Upper lobe of left lung (tissue), 6 donors: ENCODE measurements at regions not wholly inside any gene's neighbourhood (a gene's known extent, or its start where the extent isn't known, plus 50 kb on each side); places are given as distances from the start of the nearest gene placed in this dataset.

ENCODE experiments used
- ATAC-seq, 2 donors: fragments of 200-7000 bp; cut with Tn5 transposase; one replicate each; pipeline ENCODE4 v1.9.1; 2022; ENCODE audit warnings: mild to moderate bottlenecking in 2 of 2, moderate library complexity in 2 of 2; ENCODE audit not compliant: low FRiP score in 2 of 2
- DNase-seq, 2 donors: peaks; one replicate each; pipeline ENCODE4 v3.0.0-alpha.2; 2019 to 2020
- H3K27ac ChIP-seq, 4 donors: fragments of 200-600 bp; sonication (generic); one replicate each; pipeline ENCODE4 v1.5.1; 2016 to 2019
- H3K27me3 ChIP-seq, 4 donors: fragments of 200-600 bp; sonication (generic); one replicate each; pipeline ENCODE4 v1.5.1; 2017 to 2019
- H3K36me3 ChIP-seq, 4 donors: fragments of 200-600 bp; sonication (generic); one replicate each; pipeline ENCODE4 v1.5.1; 2016 to 2019
- H3K4me1 ChIP-seq, 4 donors: fragments of 200-600 bp; sonication (generic); one replicate each; pipeline ENCODE4 v1.5.1; 2018 to 2019
- H3K4me3 ChIP-seq, 4 donors: fragments of 200-600 bp; sonication (generic); one replicate each; pipeline ENCODE4 v1.5.1; 2017 to 2019; ENCODE audit warnings: mild to moderate bottlenecking in 2 of 4, moderate library complexity in 1 of 4
- H3K9me3 ChIP-seq, 4 donors: fragments of 200-600 bp; sonication (generic); one replicate each; pipeline ENCODE4 v1.5.1; 2018 to 2019
- EP300 ChIP-seq, 4 donors: sonication (generic); formaldehyde crosslinking; IDR thresholded peaks; one replicate each; pipeline ENCODE4 v1.5.1; 2017; ENCODE audit warnings: antibody characterized with exemption in 4 of 4, control low read depth in 2 of 4
- POLR2A ChIP-seq, 4 donors: fragments of 450-650 bp; IDR thresholded peaks; one replicate each; pipeline ENCODE4 v1.5.1; 2016 to 2017; ENCODE audit warnings: antibody characterized with exemption in 4 of 4, mild to moderate bottlenecking in 2 of 4
- POLR2AphosphoS5 ChIP-seq, 2 donors: sonication (generic); formaldehyde crosslinking; IDR thresholded peaks; one replicate each; pipeline ENCODE4 v1.5.1; 2017; ENCODE audit warnings: antibody characterized with exemption in 2 of 2
- WGBS, 2 donors: methylation state at CpG; one replicate each; pipeline ENCODE4 v1.1.5; 2017 to 2018; 5-methylcytosine and 5-hydroxymethylcytosine counted together
- TF ChIP-seq, protein P1 (sequence below), 6 experiments: fragments of 450-650 bp in 4 of 6; fragments of 200-600 bp in 2 of 6; sonication (generic) in 2 of 6; IDR thresholded peaks; one replicate each; pipeline ENCODE4 v1.5.1; 2016 to 2019; ENCODE audit warnings: antibody characterized with exemption in 6 of 6
- donor health status: DM: no; HTN: no; CAD: no; lungs with moderate emphysema.
- donor health status: DM: no; HTN: yes; CAD: no; lungs with severe emphysema.

DNA sequence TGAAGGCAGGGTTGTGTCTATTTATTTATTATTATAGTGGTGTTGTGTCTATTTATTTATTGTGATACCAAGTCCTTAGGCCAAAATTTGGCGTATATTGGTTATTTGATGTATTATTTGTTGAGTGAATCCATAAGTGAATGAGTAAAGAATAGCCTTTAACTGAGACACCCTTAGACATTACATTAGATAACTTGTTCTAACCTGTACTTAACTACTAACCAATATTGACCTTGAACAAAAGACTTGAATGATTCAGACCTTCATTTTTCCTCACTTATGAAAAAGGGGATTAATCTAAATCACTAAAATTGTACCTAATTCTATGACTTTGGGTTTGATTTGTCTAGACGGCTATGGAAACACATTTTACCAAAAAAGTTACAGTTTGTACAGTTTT, 370.5 kb downstream of the JRKL start:
- H3K27me3 ChIP-seq = no peaks in the 10 kb centered on the region
- no peak overlapping the region for H3K27ac ChIP-seq
- no peaks in the 10 kb centered on the region for H3K9me3 ChIP-seq
- H3K36me3 ChIP-seq = no peaks in the 10 kb centered on the region
- no peaks in the 10 kb centered on the region for H3K4me1 ChIP-seq
- ATAC-seq = no peak
- 92 to 95% methylated on average over 2 of the region's 2 CpGs for WGBS, 2 donors
- no peak overlapping the region for H3K4me3 ChIP-seq
- TF ChIP-seq POLR2A (IDR thresholded peaks at IDR 0.05) (no peak), EP300 (IDR thresholded peaks at IDR 0.05) (no peak), POLR2AphosphoS5 (IDR thresholded peaks at IDR 0.05) (no peak)
- TF ChIP-seq, protein P1, sequence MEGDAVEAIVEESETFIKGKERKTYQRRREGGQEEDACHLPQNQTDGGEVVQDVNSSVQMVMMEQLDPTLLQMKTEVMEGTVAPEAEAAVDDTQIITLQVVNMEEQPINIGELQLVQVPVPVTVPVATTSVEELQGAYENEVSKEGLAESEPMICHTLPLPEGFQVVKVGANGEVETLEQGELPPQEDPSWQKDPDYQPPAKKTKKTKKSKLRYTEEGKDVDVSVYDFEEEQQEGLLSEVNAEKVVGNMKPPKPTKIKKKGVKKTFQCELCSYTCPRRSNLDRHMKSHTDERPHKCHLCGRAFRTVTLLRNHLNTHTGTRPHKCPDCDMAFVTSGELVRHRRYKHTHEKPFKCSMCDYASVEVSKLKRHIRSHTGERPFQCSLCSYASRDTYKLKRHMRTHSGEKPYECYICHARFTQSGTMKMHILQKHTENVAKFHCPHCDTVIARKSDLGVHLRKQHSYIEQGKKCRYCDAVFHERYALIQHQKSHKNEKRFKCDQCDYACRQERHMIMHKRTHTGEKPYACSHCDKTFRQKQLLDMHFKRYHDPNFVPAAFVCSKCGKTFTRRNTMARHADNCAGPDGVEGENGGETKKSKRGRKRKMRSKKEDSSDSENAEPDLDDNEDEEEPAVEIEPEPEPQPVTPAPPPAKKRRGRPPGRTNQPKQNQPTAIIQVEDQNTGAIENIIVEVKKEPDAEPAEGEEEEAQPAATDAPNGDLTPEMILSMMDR (IDR thresholded peaks at IDR 0.05) = no peak
- no peak for DNase-seq

DNA sequence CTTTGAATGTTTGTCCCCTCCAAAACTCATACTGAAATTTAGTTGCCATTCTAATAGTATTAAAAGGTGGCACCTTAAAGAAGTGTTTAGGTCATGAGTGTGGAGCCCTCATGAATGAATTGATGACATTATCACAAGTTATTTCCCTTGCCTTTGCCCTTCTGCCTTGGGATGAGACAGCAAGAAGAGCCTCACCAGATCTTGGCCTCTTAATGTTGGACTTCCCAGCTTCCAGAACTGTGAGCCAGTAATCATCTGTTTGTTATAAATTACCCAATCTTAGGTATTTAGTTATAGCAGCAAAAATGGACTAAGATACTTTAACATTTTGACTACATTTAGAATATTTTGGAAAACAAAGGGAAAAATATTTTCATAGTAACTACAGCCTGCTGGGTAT, 371.0 kb downstream of the JRKL start:
- DNase-seq (no peak), ATAC-seq (no peak)
- H3K36me3 ChIP-seq = no peaks in the 10 kb centered on the region
- TF ChIP-seq EP300 (IDR thresholded peaks at IDR 0.05) (no peak), POLR2A (IDR thresholded peaks at IDR 0.05) (no peak), POLR2AphosphoS5 (IDR thresholded peaks at IDR 0.05) (no peak)
- TF ChIP-seq, protein P1 (IDR thresholded peaks at IDR 0.05) = no peak
- no peak overlapping the region for H3K4me3 ChIP-seq
- no peaks in the 10 kb centered on the region for H3K27me3 ChIP-seq
- no peaks in the 10 kb centered on the region for H3K4me1 ChIP-seq
- no peaks in the 10 kb centered on the region for H3K9me3 ChIP-seq
- H3K27ac ChIP-seq = no peak overlapping the region

DNA sequence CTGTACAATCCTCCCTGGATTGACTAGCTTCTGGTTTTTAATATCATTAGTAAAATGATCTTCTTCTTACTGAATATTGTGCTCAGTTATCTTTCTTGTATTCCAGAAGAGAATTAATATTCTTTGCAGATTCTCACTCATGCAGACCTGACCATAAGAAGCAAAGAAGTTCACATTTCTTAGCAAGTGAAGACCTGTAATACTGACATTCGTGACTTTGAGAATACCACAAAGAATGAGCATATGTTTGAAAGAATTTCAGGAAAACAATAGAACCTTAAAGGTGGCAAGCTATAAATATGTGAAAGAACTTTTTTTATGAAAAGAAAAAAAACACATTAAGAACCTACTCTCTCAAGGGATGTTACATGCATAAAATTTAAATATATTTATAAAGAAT, 371.6 kb downstream of the JRKL start:
- no peaks in the 10 kb centered on the region for H3K36me3 ChIP-seq
- TF ChIP-seq POLR2AphosphoS5 (IDR thresholded peaks at IDR 0.05) (no peak), EP300 (IDR thresholded peaks at IDR 0.05) (no peak), POLR2A (IDR thresholded peaks at IDR 0.05) (no peak)
- TF ChIP-seq, protein P1 (IDR thresholded peaks at IDR 0.05) = no peak
- ATAC-seq (no peak), DNase-seq (no peak)
- H3K4me3 ChIP-seq = no peak overlapping the region
- H3K4me1 ChIP-seq = no peaks in the 10 kb centered on the region
- H3K27me3 ChIP-seq = no peaks in the 10 kb centered on the region
- H3K27ac ChIP-seq = no peak overlapping the region
- 71 to 86% methylated on average over 1 of the region's 1 CpG for WGBS, 2 donors
- no peaks in the 10 kb centered on the region for H3K9me3 ChIP-seq

DNA sequence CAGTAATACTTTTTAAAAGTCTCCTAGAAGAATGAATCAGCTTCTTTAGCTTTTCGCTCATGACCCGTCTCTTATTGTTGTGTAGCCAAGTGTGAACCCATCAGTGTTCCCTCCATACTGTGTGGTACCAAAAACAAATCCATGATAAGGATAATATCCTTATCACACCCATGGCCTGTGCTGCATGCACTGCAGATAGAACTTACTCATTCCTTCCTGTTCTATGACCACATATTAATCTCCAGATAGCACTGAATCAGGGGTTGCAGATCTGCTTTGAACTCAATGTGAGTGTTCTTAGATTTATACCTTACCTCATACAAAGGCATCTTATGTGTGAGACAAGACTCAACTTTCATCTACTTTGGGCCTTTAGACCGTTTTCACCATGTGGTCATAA, 373.4 kb downstream of the JRKL start:
- WGBS, 2 donors = 84 to 87% methylated on average over 3 of the region's 3 CpGs
- H3K9me3 ChIP-seq = no peaks in the 10 kb centered on the region
- no peaks in the 10 kb centered on the region for H3K4me1 ChIP-seq
- H3K27ac ChIP-seq = no peak overlapping the region
- DNase-seq (no peak), ATAC-seq (no peak)
- TF ChIP-seq, protein P1 (IDR thresholded peaks at IDR 0.05) = no peak
- no peak for TF ChIP-seq POLR2AphosphoS5 (IDR thresholded peaks at IDR 0.05)
- TF ChIP-seq POLR2A (IDR thresholded peaks at IDR 0.05) = no peak
- no peak for TF ChIP-seq EP300 (IDR thresholded peaks at IDR 0.05)
- no peaks in the 10 kb centered on the region for H3K27me3 ChIP-seq
- H3K36me3 ChIP-seq = no peaks in the 10 kb centered on the region
- H3K4me3 ChIP-seq = no peak overlapping the region

DNA sequence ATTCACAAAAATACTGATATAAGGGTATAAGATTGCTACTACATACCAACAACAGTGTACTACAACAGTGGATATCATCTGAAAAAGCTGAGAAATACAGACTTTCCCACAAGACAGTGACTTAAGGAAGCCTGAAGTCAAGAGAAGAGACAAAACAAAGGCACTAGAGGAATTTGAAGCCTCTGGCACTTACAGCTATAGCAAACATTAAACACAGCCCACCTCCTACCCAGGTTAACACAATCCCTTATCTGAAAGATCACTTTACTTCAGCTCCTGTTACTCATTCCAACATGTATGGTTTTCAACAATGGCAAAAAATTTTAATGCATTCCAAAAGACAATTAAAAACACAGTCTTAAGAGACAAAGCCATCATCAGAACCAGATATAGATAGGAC, 388.5 kb downstream of the JRKL start:
- DNase-seq (no peak), ATAC-seq (no peak)
- no peaks in the 10 kb centered on the region for H3K36me3 ChIP-seq
- H3K27ac ChIP-seq = no peak overlapping the region
- no peaks in the 10 kb centered on the region for H3K9me3 ChIP-seq
- H3K27me3 ChIP-seq = no peaks in the 10 kb centered on the region
- no peaks in the 10 kb centered on the region for H3K4me1 ChIP-seq
- no peak for TF ChIP-seq POLR2AphosphoS5 (IDR thresholded peaks at IDR 0.05)
- TF ChIP-seq EP300 (IDR thresholded peaks at IDR 0.05) = no peak
- no peak for TF ChIP-seq POLR2A (IDR thresholded peaks at IDR 0.05)
- TF ChIP-seq, protein P1 (IDR thresholded peaks at IDR 0.05) = no peak
- H3K4me3 ChIP-seq = no peak overlapping the region
